ENCODE measurements at regions not wholly inside any gene's neighbourhood (a gene's known extent, or its start where the extent isn't known, plus 50 kb on each side); places are given as distances from the start of the nearest gene placed in this dataset.

- intact Hi-C loops (cut with micrococcal nuclease; ENCODE audit: unreplicated experiment): no loop called here
- ChIA-PET CTCF (no interaction called here), POLR2A (interaction anchor here (0.6 kb wide), 1 partner anchor 371 kb away, joined by 4 read pairs; no protein-coding TSS in a partner anchor)
- TF ChIP-seq TCF7L2 (IDR thresholded peaks at IDR 0.05; ENCODE audit: low read depth, low read length): no peak
- in situ Hi-C loops (cut with HindIII; ENCODE audit: low pct_unique_long_range_greater_than_20kb, low sequenced_read_pairs): no loop called here
- H3K4me1 ChIP-seq (ENCODE audit: control insufficient read depth, insufficient read depth, low read length): no peaks in the 10 kb centered on the region
- no peaks in the 10 kb centered on the region for H3K36me3 ChIP-seq (ENCODE audit: control insufficient read depth, insufficient read depth, low read length)
- ATAC-seq: no peak
- H3K9me3 ChIP-seq (ENCODE audit: control insufficient read depth, insufficient read depth, low read depth, low read length): no peaks in the 10 kb centered on the region
- no peak overlapping the region for H3K4me3 ChIP-seq (ENCODE audit: low read depth in 2 of 2, low read length in 2 of 2)
- no TSS peak for BruUV-seq (replicated peaks)
- H3K27ac ChIP-seq (ENCODE audit: low read length): no peak overlapping the region
- no peak for DNase-seq (ENCODE audit: low read depth, low spot score)
- no peaks in the 10 kb centered on the region for H3K27me3 ChIP-seq (ENCODE audit: control insufficient read depth, insufficient read depth, low read length)
Measured at GRCh38 chr18:60982928-60983327, 350.3 kb upstream of the CDH20 start.

DNA sequence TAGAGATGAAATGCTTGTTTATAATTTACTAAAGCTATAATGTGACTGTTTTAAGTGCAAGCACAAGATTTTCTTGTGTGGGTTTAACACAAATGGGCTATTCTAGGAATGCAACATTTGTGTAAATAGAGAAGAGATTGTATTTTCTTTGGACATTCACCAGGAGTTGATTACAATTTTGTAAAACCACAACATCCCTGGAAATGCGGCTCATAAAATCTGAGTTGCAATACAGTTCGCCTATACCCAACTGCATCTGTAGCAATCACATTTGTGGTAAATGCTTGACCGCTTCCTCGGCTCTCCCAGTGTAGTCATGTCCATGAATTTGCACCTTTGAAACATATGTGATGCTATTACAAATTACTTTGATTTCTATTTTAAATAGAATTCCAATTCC, 348.7 kb upstream of the CDH20 start:
- H3K4me1 ChIP-seq (ENCODE audit: control insufficient read depth, insufficient read depth, low read length): no peaks in the 10 kb centered on the region
- no peak for DNase-seq (ENCODE audit: low read depth, low spot score)
- no peaks in the 10 kb centered on the region for H3K27me3 ChIP-seq (ENCODE audit: control insufficient read depth, insufficient read depth, low read length)
- in situ Hi-C loops (cut with HindIII; ENCODE audit: low pct_unique_long_range_greater_than_20kb, low sequenced_read_pairs): no loop called here
- H3K9me3 ChIP-seq (ENCODE audit: control insufficient read depth, insufficient read depth, low read depth, low read length): no peaks in the 10 kb centered on the region
- no TSS peak for BruUV-seq (replicated peaks)
- POLR2A ChIA-PET: no interaction called here
- no peak overlapping the region for H3K4me3 ChIP-seq (ENCODE audit: low read depth in 2 of 2, low read length in 2 of 2)
- no peak for ATAC-seq
- CTCF ChIA-PET: no interaction called here
- no peak overlapping the region for H3K27ac ChIP-seq (ENCODE audit: low read length)
- intact Hi-C loops (cut with micrococcal nuclease; ENCODE audit: unreplicated experiment): no loop called here
- TF ChIP-seq SIN3A (IDR thresholded peaks at IDR 0.05; ENCODE audit: borderline replicate concordance, insufficient read depth, low read depth, low read length) (no peak), CTCF (IDR thresholded peaks at IDR 0.05) (no peak), POLR2AphosphoS5 (IDR thresholded peaks at IDR 0.05; ENCODE audit: low read depth, low read length) (no peak), TCF7L2 (IDR thresholded peaks at IDR 0.05; ENCODE audit: low read depth, low read length) (no peak), REST (IDR thresholded peaks at IDR 0.05; ENCODE audit: insufficient read depth in 1 of 2, low read depth in 2 of 2, low read length in 1 of 2) (no peak)
- H3K36me3 ChIP-seq (ENCODE audit: control insufficient read depth, insufficient read depth, low read length): no peaks in the 10 kb centered on the region

- no peak overlapping the region for H3K4me3 ChIP-seq (ENCODE audit: low read depth in 2 of 2, low read length in 2 of 2)
- in situ Hi-C loops (cut with HindIII; ENCODE audit: low pct_unique_long_range_greater_than_20kb, low sequenced_read_pairs) (no loop called here), intact Hi-C loops (cut with micrococcal nuclease; ENCODE audit: unreplicated experiment) (no loop called here)
- H3K4me1 ChIP-seq (ENCODE audit: control insufficient read depth, insufficient read depth, low read length): no peaks in the 10 kb centered on the region
- no peak overlapping the region for H3K27ac ChIP-seq (ENCODE audit: low read length)
- H3K27me3 ChIP-seq (ENCODE audit: control insufficient read depth, insufficient read depth, low read length): no peaks in the 10 kb centered on the region
- H3K9me3 ChIP-seq (ENCODE audit: control insufficient read depth, insufficient read depth, low read depth, low read length): no peaks in the 10 kb centered on the region
- TF ChIP-seq REST (IDR thresholded peaks at IDR 0.05; ENCODE audit: insufficient read depth in 1 of 2, low read depth in 2 of 2, low read length in 1 of 2) (no peak), SIN3A (IDR thresholded peaks at IDR 0.05; ENCODE audit: borderline replicate concordance, insufficient read depth, low read depth, low read length) (no peak), TCF7L2 (IDR thresholded peaks at IDR 0.05; ENCODE audit: low read depth, low read length) (no peak), POLR2AphosphoS5 (IDR thresholded peaks at IDR 0.05; ENCODE audit: low read depth, low read length) (no peak), CTCF (IDR thresholded peaks at IDR 0.05) (no peak)
- CTCF ChIA-PET: no interaction called here
- H3K36me3 ChIP-seq (ENCODE audit: control insufficient read depth, insufficient read depth, low read length): no peaks in the 10 kb centered on the region
- BruUV-seq (replicated peaks): no TSS peak
- DNase-seq (ENCODE audit: low read depth, low spot score) (no peak), ATAC-seq (no peak)
- POLR2A ChIA-PET: no interaction called here
Measured at GRCh38 chr18:60987963-60988362, 345.3 kb upstream of the CDH20 start.
